Forelimb muscle (tissue), 1 donor: ENCODE measurements at regions not wholly inside any gene's neighbourhood (a gene's known extent, or its start where the extent isn't known, plus 50 kb on each side); places are given as distances from the start of the nearest gene placed in this dataset.

ENCODE experiments used
- DNase-seq: peaks from one replicate; pipeline ENCODE4 v3.0.0-alpha.2; 2013; ENCODE audit warnings: low read depth

- DNase-seq: no peak
Measured at GRCh38 chr10:121296881-121297585, 301.2 kb downstream of the FGFR2 start.

DNA sequence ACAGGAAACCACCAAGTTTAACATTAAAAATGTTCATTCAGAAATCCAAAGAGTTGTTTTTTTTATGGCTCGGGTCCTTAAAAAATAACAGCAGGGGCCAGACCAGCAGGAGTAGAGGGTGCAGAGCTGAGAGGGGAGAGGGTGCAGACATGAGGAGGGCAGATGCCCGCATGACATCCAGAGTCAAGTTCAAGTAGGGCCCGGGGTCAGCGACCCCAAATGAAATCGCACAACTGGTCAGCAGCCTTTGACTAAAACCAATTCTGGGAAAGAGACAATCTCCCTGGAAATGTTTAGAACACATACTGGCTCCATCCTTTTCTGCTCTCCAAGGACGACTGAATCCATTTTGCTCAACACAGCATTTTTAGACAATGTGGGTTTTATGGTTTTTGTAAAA lies 297.5 kb downstream of the FGFR2 start:
- DNase-seq: no peak

DNA sequence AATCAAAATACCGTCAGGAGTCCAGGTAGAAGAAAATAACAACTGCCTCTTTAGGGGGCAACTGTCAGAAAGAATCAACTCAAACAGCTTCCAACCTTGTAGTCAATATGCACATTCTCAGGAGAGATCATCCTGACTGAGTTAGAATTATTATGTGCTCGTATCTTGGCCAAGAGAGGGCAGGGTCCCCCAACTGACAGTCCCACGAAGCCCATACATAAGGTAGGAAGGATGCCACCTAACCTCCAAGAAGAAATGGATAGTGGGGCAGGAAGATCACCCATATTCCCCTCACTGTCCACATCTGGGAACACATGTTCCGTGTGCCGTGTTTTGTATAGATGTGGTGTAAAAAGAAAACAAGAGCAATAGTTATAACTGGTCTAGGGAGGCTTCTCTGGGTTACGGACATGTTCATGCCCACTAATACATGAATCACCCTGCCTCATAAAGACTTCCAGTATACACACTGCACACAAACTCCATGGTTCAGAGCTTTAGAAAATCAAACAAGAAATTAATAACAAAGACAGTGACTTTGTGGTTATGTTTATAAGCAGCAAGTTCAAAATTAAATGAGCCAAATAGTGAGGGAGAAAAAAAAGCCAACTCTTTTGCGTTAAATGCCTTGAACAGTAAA lies 295.6 kb downstream of the FGFR2 start:
- DNase-seq: no peak

- DNase-seq: no peak
Measured at GRCh38 chr10:121303287-121303890, 294.9 kb downstream of the FGFR2 start.

DNA sequence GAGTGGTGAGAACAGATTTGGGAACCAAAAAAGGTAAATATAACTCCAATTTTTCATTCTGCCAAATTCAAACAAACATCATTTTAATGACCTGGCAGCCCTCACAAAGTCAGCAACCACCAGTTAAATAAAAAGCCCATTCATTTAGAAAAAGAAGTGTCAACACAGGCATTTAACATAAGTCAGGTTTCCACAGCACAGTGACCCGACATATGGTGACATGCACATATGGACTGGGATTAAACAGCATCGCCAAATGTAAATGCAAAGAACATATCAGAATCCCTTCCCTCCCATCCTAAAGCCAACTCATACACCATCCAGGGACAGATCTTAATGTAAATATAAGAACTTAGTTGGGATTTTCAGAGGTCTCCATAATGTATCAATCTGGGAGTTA lies 293.2 kb downstream of the FGFR2 start:
- DNase-seq: no peak

DNA sequence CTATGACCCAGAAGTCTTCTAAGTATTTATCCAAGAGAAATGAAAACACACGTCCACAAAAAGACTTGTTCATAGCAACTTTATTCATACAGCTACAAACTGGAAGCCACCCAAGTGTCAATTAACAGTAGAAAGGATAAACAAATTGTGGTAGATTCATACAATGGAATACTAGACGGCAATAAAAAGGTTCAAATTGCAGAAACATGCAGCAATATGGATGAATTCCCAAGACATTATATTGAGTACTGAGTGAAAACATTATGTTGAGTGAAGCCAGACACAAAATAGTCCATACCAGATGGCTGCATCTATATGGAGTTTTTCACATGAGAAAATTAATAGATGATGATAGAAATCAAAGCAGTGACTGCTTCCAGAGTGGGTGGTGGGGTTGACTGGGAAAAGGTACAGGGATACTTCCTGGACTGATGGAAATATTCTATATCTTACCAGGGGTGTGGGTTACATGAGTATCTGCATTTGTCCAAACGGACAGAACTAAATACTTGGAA lies 292.0 kb downstream of the FGFR2 start:
- no peak for DNase-seq

GRCh38 chr10:121307411-121307980 lies 290.7 kb downstream of the FGFR2 start:
- no peak for DNase-seq

GRCh38 chr10:121308020-121308419 lies 290.2 kb downstream of the FGFR2 start:
- DNase-seq: no peak

GRCh38 chr10:121309164-121309563 lies 289.1 kb downstream of the FGFR2 start:
- DNase-seq: no peak

DNA sequence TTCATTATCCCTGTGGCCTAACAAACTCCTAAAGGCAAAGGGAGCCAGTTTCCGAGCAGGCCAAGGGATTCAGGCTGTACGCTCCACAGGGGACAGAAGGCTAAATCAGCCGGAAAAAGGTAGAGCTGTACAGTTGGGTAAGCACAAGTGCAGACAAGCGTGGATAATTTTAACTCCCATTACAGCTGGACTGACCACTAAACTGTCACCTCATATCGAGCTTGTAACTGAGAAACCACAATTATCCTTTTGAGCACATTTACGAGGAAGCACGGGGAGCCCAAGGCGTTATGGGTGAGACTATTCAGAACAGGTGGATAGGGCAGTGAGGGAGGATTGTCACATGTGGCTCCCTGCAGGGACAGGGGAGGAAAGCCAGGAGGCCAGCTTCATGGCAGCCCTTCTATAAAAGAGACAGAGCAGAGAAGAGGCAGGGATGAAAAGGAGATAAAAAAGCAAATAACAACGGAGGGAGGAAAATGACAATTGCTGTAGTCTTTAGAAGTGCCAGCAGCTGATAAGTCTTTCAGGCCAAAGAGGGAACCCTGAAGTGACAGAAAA lies 288.0 kb downstream of the FGFR2 start:
- DNase-seq: no peak

- no peak for DNase-seq
Measured at GRCh38 chr10:121311812-121312443, 286.3 kb downstream of the FGFR2 start.

DNA sequence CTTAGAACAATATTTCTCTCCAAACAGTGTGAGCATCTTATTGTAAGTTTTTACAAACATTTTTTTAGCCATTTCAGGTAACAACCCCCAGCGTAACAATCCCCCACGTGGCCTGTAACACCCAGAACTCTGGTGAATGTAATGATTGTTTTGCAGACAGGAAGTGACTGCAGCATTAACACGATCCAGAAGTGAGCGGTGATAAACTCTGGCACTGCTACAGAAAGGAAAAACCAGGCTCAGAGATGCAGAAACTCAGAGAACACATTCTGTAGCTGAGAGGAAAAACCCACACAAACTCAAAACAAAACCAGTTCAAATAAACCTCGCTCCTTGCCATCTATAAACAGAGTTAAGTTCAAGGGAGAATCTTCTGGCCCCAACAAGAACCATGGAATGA lies 285.7 kb downstream of the FGFR2 start:
- DNase-seq: no peak

DNA sequence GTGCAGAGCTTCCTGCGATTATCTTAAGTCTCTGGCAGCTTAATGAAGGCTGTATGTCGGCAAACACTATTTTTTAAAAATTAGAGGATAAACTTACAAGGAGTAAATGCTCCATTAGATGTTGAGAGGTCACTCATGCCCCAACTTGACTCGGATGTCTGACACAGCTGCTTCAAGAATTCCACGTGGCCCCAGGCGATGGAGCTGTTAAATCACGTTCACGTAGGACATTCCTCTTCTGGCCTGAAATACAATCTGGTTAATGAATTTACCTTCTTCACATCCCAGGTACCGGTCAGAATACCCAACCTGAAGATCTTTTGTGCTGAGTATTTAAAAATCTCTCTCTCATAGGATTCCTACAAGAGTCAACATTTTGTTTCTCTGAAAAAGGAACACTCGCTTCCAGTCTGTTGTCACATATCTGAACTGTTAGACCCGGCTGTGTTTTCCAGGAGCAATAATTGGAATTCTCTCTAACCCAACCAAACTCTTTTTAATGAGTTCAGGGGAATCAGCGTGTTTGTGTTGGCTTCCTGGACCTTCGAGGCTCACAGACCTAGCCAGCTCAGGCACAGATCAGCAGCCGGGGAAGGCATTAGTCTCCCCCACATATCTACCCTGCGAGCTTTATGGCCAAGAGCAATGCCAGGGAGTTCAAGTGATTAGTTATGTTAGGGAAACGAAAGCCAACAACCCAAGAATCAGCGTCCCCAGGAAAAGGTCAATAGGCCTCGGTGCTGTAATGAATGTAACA lies 284.9 kb downstream of the FGFR2 start:
- DNase-seq: no peak

DNA sequence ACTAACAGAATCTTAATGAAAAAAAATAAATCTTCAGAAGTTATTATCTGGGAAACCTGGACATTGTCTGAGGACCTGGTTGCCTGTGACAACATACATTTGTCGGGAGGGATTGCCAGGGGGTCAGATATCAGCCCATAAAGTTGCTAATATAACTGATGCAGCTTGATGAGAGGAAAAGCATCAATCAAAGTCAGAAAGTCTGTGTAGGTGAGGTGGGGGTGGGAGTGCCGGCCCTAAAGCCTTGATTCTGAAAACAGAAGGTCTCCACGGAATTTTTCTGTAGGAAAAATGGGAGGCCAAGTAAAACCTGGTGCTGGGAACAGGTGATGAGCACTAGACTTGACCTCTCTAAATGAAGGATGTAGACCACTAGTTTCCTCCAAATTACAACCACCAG lies 281.8 kb downstream of the FGFR2 start:
- no peak for DNase-seq

GRCh38 chr10:121317374-121317773 lies 280.9 kb downstream of the FGFR2 start:
- DNase-seq: no peak

DNA sequence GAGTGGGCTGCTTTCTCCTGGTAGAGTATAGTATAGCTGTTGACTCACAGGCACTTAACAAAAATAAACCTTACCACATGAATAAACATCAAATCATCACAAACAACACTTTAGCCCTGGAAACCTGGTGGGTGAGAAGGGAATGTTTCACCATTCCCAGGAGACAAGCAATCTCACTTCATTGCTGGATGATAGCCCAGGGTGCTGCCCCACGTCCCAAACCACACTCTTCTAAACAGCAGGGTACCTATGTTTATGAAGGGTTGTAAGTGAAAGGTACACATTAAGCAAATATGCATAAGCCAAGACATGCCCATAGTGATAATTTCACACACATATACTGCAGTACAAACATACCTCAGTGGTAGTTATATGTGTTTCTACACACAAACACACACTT lies 276.2 kb downstream of the FGFR2 start:
- DNase-seq: no peak

GRCh38 chr10:121322776-121323175 lies 275.5 kb downstream of the FGFR2 start:
- DNase-seq: no peak

DNA sequence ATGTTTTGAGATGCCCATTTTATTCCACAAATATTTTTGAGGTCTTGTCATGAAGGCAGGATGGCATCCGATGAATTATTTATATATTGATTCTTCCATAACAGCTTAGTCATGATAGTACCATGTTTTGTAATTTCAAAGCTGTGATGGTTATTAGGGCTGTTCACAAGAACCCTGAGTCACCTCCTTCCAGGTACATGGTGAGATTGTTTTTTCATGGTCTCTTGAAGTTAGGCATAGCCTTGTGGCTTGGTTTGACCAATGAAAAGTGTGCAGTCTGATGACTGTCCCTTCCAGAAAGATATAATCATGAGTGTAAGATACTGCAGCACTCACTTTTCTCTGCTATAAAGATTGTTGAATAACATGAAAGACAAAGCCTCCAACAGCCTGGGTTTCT lies 274.8 kb downstream of the FGFR2 start:
- DNase-seq: no peak

- DNase-seq: no peak
Measured at GRCh38 chr10:121324678-121325213, 273.5 kb downstream of the FGFR2 start.

GRCh38 chr10:121325490-121326231 lies 272.6 kb downstream of the FGFR2 start:
- DNase-seq: no peak
